GM19238 (cell line): ENCODE measurements at regions not wholly inside any gene's neighbourhood (a gene's known extent, or its start where the extent isn't known, plus 50 kb on each side); places are given as distances from the start of the nearest gene placed in this dataset.
"Not testable (repeated sequence)": the region's sequence is repeated elsewhere in the genome, so short reads cannot be mapped to it uniquely, and the experiment has no call there.

Source experiments
- DNase-seq: peaks from one replicate; pipeline ENCODE4 v3.0.0; 2011; ENCODE audit warnings: low spot score; ENCODE audit not compliant: insufficient read length

DNA sequence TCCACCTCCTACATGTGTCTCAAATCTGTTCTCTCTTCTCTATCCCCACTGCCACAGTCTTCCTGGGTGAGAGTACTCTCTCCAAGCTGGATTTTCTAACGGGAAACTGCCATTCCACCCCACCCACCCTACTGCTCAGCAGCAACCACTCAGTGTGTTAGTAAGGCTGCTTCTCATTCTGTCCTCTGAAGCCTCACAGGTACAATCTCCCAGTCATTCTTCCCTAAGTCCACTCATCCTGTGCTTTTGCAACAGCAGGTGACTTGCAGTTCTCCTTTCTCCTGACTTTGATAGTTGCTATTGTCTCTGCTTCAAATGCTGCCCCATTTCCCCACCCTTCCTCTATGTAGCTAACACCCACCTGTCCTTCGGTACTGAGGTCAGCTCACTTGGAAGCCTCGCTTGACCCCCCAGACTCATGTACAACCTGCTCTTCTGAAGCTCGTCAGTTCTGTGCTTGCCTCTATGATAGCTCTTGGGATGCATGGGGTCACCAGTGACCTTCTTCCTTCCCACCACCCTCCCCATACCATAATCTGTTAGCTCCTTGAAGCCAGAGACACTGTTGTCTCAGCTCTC, 188.9 kb downstream of the RRAGC start:
- no peak for DNase-seq

DNA sequence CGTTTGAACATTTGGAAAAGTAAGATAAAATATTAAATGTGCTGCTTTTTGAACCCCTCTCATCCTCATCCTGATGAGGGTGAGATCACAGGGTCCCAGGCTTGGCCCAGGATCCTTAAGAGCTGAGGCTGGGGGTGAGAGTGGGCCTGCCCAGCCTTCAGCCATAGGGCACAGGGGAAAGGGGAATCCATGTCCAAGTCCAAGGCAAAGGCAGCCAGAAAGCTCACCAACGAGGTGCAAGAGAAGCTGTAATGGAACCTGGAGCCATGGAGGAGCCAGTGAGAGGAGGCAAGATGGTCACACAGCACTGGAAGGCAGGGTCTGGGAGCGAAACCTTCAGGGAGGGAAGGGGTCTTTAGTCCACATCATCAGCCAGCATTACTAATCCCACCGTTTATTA, 191.9 kb downstream of the RRAGC start:
- DNase-seq = no peak

GRCh38 chr1:38662126-38662525, 197.4 kb downstream of the RRAGC start:
- no peak for DNase-seq

GRCh38 chr1:38658883-38659282, 200.7 kb downstream of the RRAGC start:
- DNase-seq = no peak

DNA sequence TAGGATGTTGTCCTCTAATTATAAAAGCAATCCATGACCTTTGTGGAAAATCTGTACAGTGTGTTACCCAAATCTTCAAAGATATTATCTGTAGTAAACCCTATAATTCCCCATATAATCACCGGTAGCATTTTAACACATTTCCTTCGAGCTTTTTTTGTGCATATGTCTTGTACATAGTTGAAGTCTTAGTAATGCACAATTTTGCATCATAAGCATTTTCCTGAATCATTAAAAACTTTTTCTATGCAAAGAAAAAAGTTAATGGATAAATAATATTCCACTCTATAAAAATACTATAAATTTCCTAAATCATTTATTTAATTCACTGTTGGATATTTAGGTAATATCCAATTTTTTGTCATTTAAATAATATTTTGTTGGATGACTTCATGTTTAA, 201.7 kb downstream of the RRAGC start:
- DNase-seq = no peak

GRCh38 chr1:38657207-38657840, 202.2 kb downstream of the RRAGC start:
- no peak for DNase-seq

- no peak for DNase-seq
Observed at GRCh38 chr1:38656726-38657125, 202.8 kb downstream of the RRAGC start.

DNA sequence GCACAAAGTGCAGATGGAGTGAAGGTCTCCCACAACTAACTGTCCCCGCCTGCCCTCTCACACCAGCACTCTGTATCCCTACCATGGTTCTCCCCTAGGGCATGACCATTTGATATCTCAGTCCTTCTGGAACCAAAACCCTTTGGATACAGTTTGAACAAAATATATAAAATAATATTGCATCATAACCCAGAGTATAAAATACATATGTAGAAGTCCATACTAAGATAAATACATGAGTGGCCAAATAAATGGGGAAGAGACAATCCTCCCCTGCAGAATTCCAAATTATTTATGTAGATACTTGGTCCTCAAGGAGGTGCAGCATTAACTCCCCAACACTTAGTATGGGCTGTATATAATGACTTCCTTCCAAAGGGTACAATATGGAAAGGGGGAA, 207.4 kb downstream of the RRAGC start:
- DNase-seq = no peak

- DNase-seq = no peak
Observed at GRCh38 chr1:38651669-38652068, 207.9 kb downstream of the RRAGC start.

- DNase-seq = no peak
Observed at GRCh38 chr1:38648417-38648816, 211.2 kb downstream of the RRAGC start.

GRCh38 chr1:38647341-38647740, 212.2 kb downstream of the RRAGC start:
- not testable (repeated sequence) for DNase-seq

- DNase-seq = no peak
Observed at GRCh38 chr1:38644092-38644491, 215.5 kb downstream of the RRAGC start.

DNA sequence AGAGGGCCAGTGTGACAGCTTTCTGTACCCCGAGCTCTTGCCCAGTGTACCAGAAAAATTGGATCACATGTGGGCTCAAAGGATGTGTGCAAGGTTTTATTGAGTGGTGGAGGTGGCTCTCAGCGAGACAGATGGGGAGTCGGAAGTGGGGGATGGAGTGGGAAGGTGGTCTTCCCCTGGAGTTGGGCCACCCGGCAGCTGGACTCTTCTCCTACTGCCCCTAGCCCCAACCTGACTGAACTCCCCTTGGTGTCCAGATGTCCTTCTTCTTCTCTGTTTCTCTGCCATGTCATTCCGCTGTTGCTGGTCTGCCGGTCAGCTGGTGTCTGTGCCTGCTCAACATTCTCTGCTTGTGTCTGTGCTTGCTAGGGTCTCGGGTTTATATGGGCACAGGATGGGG, 217.9 kb downstream of the RRAGC start:
- DNase-seq = no peak

GRCh38 chr1:38640371-38640770, 219.2 kb downstream of the RRAGC start:
- no peak for DNase-seq

DNA sequence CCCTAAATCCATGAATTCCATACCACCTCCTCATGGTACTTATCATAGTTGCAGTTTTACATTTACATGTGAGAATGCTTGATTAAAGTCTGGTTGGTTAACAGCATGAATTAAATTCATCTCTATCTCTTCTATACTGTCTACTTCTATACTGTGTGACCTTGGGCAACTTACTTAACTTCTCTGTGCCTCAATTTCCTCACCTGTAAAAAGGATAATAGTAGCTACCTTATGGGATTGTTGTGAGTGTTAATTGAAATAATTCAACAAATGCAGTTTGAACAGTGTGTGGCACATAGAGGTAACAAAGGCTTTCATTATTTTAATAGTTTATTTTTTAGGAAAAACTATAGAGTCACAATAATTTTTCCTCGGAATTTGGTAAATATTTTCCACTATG, 231.3 kb downstream of the RRAGC start:
- no peak for DNase-seq

DNA sequence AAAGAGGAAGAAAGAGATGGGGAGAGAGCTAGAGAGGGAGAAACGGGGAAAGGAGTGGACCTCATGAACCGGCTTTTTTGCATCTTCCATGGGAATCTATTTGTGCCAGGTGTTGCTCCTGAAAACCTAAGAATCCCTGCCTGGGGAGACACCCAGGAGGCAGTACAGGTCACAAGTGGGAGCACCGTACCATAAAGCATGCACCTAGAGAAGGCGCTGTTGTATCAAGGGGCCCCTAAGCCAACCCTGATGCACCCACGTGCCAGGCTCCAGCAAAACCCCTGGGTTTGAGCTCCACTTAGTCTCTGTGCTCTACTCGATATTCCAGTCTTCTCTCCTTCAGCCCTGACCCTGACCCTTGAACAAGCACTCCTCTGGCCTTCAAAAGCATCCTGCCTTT, 233.6 kb downstream of the RRAGC start:
- no peak for DNase-seq

GRCh38 chr1:38624336-38625039, 235.1 kb downstream of the RRAGC start:
- no peak for DNase-seq

GRCh38 chr1:38623529-38623928, 236.0 kb downstream of the RRAGC start:
- DNase-seq = no peak

GRCh38 chr1:38622197-38622596, 237.4 kb downstream of the RRAGC start:
- no peak for DNase-seq

DNA sequence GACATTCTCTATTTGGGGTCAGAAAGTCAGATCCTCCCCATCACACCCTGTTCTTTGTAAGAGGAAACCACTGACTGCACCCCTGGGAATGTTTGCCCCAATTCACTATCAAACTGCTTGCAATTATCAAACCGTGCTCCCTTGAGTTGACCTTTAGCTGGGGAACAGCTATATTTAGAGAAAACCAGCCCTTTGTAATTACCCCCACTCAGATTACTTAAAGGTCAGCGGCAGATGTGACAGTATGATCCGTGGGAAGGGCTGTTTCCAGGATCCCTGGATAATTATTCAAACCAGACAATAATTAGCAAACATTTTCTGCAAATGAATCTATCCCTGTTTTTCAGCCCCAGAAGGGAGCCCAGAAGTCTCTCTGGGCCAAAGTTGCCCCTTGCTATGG, 242.7 kb downstream of the RRAGC start:
- DNase-seq = no peak

DNA sequence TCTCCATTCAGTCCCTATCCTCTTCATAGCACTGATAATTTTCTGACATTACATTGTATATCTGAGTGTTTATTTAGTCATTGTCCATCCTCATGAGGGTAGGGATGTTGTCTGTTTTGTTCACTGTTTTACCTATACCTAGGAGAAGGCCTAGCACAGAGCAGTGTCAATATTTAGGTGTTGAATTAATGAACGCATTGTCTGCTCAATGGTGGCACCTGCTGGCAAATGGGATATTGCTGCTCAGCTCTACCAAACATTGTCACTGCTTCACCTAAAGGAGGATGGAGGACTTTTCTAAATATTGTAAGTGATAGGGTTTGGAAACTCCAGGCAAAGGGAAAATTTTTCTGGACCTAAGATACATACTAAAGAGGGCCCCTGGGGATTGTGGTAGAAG, 243.9 kb downstream of the RRAGC start:
- DNase-seq = no peak

GRCh38 chr1:38614861-38615260, 244.7 kb downstream of the RRAGC start:
- DNase-seq = no peak

DNA sequence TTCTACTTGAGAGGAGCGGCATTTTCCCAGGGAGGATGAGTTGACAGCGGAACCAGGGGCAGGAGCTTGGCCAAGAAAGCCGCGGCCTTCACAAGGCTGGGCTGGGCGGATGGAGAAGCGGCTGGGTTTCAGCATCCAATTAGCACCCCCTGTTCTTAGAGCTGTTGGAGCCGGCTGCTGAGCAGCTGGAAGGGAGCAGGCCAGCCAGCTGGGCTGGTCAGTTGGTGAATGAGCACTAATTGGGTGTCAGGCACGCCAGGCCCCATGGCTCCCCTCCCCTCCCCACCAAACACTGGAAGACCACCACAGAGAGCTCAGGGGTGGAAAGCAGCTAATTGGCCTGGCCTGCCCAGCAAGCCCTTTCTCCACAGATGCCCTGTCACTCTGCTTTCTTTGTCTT, 245.6 kb downstream of the RRAGC start:
- no peak for DNase-seq
